Stimulated activated naive CD8-positive, alpha-beta T cell treated with anti-CD3 and anti-CD28 coated beads, Interleukin-15, amount 100 ng/mL, for 72 hours (primary cell): ENCODE measurements at regions not wholly inside any gene's neighbourhood (a gene's known extent, or its start where the extent isn't known, plus 50 kb on each side); places are given as distances from the start of the nearest gene placed in this dataset.

Source experiments
- ATAC-seq: fragments of 150-1000 bp; cut with Tn5 transposase; 2 replicates; pipeline ENCODE4 v1.10.0; 2021; ENCODE audit warnings: mild to moderate bottlenecking, moderate library complexity
- DNase-seq, 2 donors: peaks; one replicate each; pipeline ENCODE4 v3.0.0; 2021 to 2022
- H3K27ac Mint-ChIP-seq, 2 donors: one replicate each; pipeline ENCODE4 v1.8.0; 2022; ENCODE audit warnings: mild to moderate bottlenecking in 2 of 2, mixed read lengths in 2 of 2, moderate library complexity in 2 of 2
- H3K27me3 Mint-ChIP-seq: one replicate; pipeline ENCODE4 v1.8.0; 2022; ENCODE audit warnings: mixed read lengths
- H3K4me1 Mint-ChIP-seq: one replicate; pipeline ENCODE4 v1.8.0; 2022; ENCODE audit warnings: mild to moderate bottlenecking, mixed read lengths
- H3K4me3 Mint-ChIP-seq, 2 donors: one replicate each; pipeline ENCODE4 v1.8.0; 2022; ENCODE audit warnings: mild to moderate bottlenecking in 2 of 2, mixed read lengths in 2 of 2, moderate library complexity in 1 of 2
- H3K9me3 Mint-ChIP-seq, 2 donors: one replicate each; pipeline ENCODE4 v1.8.0; 2022; ENCODE audit warnings: mixed read lengths in 2 of 2

- peaks cover 6% of the 10 kb centered on the region for H3K4me1 Mint-ChIP-seq
- no peaks in the 10 kb centered on the region for H3K27me3 Mint-ChIP-seq
- ATAC-seq (no peak), DNase-seq (no peak)
- no peaks in the 10 kb centered on the region for H3K9me3 Mint-ChIP-seq
- no peak overlapping the region for H3K4me3 Mint-ChIP-seq
- no peak overlapping the region for H3K27ac Mint-ChIP-seq
Observed at GRCh38 chr6:151671195-151671594, 136.3 kb upstream of the ESR1 start.

DNA sequence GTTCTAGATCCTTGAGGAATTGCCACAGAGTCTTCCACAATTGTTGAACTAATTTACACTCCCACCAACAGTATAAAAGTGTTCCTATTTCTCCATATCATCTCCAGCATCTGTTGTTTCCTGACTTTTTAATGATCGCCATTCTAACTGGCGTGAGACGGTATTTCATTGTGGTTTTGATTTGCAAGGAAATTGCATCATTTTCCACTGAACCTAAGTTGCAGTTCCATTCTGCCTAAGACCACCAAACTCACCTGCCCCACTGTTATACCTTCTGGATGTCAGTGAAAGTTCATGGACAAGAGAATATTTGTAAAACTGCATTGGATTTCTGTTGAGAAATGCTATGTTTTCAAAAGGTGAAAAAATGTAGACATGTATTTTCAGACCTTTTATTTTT, 132.9 kb upstream of the ESR1 start:
- Mint-ChIP-seq H3K4me3 (no peak overlapping the region), H3K4me1 (peaks cover 15% of the 10 kb centered on the region), H3K27ac (no peak overlapping the region), H3K27me3 (no peaks in the 10 kb centered on the region), H3K9me3 (no peaks in the 10 kb centered on the region)
- ATAC-seq (no peak), DNase-seq (no peak)

DNA sequence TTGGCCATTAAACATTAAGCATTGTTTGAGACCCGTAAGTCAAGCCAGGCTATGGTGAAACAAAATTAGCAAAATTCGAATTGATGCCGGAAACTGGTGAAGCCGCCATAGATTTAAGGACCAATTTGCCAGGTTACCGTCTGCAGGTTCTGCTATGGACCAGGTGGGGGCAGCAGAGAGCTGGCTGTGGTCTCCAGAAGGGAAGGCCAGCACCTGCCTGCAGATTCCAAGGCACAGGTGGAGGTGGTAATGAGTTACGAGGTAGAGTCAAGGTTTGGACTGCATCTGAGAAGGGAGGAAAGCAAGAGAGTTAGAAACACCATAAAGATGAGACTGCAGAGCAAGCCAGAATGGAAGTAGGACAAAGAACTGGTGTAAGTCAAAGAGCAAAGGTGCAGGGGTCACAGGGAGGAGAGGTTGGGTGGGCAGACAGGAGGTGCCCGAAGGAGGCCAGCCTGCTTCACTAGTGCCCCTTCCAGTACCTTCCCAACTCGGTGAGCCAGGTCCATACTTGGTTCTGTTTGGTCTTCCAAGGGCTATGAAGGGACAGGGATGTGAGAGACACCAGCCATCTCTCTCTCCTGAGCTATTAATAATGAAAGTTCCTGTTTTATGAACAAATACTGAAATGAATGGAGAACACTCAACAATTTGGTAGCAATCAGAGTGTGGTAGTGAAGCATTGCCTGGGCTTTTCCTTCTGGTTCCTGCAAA, 131.6 kb upstream of the ESR1 start:
- no peak overlapping the region for H3K27ac Mint-ChIP-seq
- H3K27me3 Mint-ChIP-seq: peaks cover 2% of the 10 kb centered on the region
- H3K4me1 Mint-ChIP-seq: peaks cover 21% of the 10 kb centered on the region
- H3K9me3 Mint-ChIP-seq: no peaks in the 10 kb centered on the region
- ATAC-seq (peak; percentile 66), DNase-seq (peak; percentile 46 to 49)
- no peak overlapping the region for H3K4me3 Mint-ChIP-seq

DNA sequence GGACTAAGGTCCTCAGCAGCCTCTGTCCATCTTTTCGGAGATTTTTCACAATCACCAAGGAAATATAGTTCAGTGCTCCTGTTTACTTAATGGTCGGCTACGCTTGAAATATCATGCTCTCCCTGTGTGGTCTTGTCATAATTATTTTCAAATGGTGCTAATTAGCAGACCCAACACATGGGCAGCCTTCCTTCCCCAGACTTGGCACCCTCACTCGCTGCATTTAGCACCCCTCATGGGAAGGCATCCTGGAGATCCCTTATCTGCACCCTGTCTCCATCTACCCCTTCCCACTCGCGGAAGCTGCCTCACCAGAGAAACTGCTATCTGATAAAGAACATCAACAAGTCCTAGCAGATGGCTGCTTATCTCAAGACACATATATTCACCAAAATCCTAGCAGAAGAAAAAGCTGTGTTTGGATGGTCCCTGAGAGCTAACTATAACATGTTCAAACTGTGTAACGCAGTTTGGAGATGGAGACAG, 131.0 kb upstream of the ESR1 start:
- H3K27me3 Mint-ChIP-seq: peaks cover 8% of the 10 kb centered on the region
- no peak overlapping the region for H3K27ac Mint-ChIP-seq
- DNase-seq (no peak), ATAC-seq (no peak)
- peaks cover 27% of the 10 kb centered on the region for H3K4me1 Mint-ChIP-seq
- no peak overlapping the region for H3K4me3 Mint-ChIP-seq
- H3K9me3 Mint-ChIP-seq: no peaks in the 10 kb centered on the region

DNA sequence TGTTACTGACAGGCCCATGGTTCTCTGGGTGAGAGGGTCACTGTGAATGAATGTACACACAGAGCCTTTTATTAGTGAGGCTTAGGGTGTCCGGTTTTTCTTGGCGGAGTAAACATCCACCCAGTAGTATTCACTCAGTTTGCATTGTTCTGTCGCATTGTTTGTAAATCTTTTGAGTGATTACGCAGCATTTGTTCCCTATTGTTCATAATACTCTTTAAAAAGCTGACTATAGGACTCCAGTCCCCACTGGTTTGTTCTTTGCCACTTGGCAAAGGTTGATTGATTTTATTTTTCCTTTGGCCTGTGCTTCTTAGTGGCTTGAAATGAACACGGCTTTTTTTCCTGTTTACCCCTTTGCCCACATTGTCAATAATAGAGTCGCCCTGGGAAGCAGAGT, 130.1 kb upstream of the ESR1 start:
- Mint-ChIP-seq H3K4me3 (no peak overlapping the region), H3K4me1 (peaks cover 36% of the 10 kb centered on the region), H3K27me3 (peaks cover 17% of the 10 kb centered on the region), H3K9me3 (no peaks in the 10 kb centered on the region), H3K27ac (no peak overlapping the region)
- ATAC-seq (no peak), DNase-seq (no peak)

DNA sequence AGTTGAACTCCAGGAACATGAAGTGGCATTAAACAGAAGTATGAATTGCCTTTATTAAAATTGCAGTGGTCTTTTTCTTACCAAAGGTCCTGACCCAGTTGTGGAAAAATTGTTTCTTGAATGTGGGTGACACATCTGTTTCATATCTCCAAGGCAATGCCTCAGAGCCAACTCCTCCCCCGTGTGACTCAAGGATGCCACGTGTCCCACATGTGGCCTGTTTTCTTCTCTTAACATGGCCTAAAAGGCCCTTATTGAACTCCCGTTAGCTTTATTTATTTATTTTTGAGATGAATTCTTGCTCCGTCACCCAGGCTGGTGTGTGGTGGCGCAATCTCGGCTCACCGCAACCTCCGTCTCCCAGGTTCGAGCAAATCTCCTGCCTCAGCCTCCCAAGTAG, 128.4 kb upstream of the ESR1 start:
- Mint-ChIP-seq H3K9me3 (no peaks in the 10 kb centered on the region), H3K4me3 (no peak overlapping the region), H3K4me1 (peaks cover 36% of the 10 kb centered on the region), H3K27ac (no peak overlapping the region), H3K27me3 (peaks cover 17% of the 10 kb centered on the region)
- ATAC-seq (peak; percentile 70), DNase-seq (peak in 1 of 2 donors; percentile 24)

- Mint-ChIP-seq H3K27ac (no peak overlapping the region), H3K27me3 (peaks cover 17% of the 10 kb centered on the region), H3K9me3 (no peaks in the 10 kb centered on the region), H3K4me1 (peaks cover 36% of the 10 kb centered on the region), H3K4me3 (no peak overlapping the region)
- DNase-seq: no peak
- ATAC-seq: no peak
Observed at GRCh38 chr6:151679941-151680340, 127.5 kb upstream of the ESR1 start.

GRCh38 chr6:151680846-151681432, 126.5 kb upstream of the ESR1 start:
- DNase-seq: no peak
- H3K4me1 Mint-ChIP-seq: peaks cover 31% of the 10 kb centered on the region
- H3K27ac Mint-ChIP-seq: no peak overlapping the region
- H3K4me3 Mint-ChIP-seq: peak overlapping the region in 1 of 2 donors; percentile 70
- H3K27me3 Mint-ChIP-seq: peaks cover 17% of the 10 kb centered on the region
- no peaks in the 10 kb centered on the region for H3K9me3 Mint-ChIP-seq
- ATAC-seq: no peak

DNA sequence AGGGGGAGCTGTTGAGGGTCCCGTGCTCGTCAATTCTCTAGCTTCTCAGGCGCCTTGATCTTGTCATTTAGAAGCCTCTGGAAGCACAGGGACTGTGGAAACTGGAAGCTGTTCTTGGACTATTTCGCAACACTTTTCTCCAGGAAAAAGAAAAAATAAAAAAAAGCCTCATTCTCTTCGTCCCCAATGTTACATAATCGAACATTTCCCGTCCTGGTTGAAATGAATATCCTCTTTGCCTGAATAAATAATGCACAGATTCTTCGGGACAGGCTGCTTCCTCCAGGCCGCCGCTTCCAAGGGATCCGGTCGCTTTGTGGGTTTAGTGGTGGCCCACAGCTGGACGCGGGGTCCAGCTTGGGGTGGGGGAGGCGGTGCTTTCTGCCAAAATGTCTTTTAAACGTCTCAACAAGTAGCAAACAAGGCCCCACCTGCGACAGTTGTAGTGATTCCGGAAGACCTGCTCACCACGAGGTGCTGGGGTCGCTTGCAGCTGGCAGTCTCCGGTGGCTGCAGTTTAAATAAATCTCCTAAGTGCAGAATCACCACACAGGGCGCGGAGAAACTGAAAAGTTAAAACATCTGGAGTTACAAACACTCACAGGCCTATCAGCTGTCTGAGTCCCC, 125.9 kb upstream of the ESR1 start:
- H3K4me3 Mint-ChIP-seq: peak overlapping the region in 1 of 2 donors; percentile 70
- H3K27ac Mint-ChIP-seq: no peak overlapping the region
- DNase-seq: no peak

DNA sequence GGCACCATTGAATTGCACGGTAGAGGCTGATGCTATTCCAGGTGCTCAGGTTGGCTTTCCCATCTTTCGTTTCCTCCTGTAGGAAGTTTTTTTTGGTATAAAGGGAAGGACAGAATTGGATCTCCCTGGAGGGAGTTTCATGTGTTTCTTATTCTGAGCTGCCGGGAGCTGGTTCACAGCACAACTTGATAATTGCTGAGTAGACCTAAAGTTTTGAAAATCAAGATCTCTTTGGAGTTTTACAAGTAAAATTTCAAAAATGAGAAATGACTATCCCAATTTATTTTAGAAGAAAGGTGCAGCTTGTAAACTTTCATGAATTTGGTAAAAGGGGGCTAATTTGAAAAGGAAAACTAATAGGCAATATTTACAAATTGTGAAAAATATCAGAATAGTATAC, 125.2 kb upstream of the ESR1 start:
- ATAC-seq (no peak), DNase-seq (no peak)
- Mint-ChIP-seq H3K4me1 (peaks cover 30% of the 10 kb centered on the region), H3K9me3 (no peaks in the 10 kb centered on the region), H3K4me3 (no peak overlapping the region), H3K27me3 (peaks cover 17% of the 10 kb centered on the region), H3K27ac (no peak overlapping the region)

More for the DNA sequence above, 125.9 kb upstream of the ESR1 start:
- Mint-ChIP-seq H3K4me1 (peaks cover 30% of the 10 kb centered on the region), H3K27me3 (peaks cover 17% of the 10 kb centered on the region), H3K9me3 (no peaks in the 10 kb centered on the region)
- peak; percentile 51 for ATAC-seq

DNA sequence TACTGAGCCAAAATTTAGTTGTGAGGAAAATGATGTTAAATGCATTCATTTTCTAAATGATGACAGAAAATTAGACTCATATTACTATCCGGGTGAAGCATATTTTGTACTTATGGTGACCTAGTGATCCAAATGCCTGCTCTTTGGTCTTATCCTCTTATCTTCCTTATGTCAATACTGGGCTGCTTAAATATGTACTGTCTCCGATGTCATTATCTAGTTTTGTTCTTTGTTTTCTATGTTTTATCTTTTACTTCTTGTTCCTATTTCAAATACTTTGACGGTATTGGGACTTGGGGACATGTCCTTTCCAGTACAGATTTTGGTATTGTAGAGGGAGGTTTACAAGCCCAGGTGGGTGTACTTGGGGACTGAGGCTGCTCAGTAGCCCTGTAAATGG, 124.6 kb upstream of the ESR1 start:
- no peak for ATAC-seq
- no peak for DNase-seq
- Mint-ChIP-seq H3K4me3 (no peak overlapping the region), H3K9me3 (no peaks in the 10 kb centered on the region), H3K4me1 (peaks cover 30% of the 10 kb centered on the region), H3K27ac (peak overlapping the region in 1 of 2 donors; percentile 1), H3K27me3 (peaks cover 17% of the 10 kb centered on the region)

DNA sequence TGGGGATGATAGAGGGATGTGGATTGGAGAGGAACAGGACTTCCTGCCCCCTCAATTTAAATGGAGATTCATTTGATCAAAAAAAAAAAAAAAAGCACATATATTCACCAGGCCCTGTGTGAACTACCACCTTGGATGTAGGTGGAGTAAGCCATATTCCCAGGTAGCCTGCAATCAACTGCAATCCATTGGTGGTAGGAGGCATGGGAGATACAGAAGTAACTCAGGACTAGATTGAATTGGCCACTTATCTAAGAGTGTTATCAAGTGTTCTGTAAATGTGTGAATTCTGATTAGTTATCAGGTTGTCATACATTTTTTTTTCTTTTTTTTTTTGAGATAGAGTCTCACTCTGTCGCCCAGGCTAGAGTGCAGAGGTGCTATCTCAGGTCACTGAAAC, 124.1 kb upstream of the ESR1 start:
- Mint-ChIP-seq H3K4me1 (peaks cover 30% of the 10 kb centered on the region), H3K9me3 (no peaks in the 10 kb centered on the region), H3K4me3 (no peak overlapping the region), H3K27me3 (peaks cover 17% of the 10 kb centered on the region), H3K27ac (no peak overlapping the region)
- ATAC-seq (no peak), DNase-seq (no peak)

DNA sequence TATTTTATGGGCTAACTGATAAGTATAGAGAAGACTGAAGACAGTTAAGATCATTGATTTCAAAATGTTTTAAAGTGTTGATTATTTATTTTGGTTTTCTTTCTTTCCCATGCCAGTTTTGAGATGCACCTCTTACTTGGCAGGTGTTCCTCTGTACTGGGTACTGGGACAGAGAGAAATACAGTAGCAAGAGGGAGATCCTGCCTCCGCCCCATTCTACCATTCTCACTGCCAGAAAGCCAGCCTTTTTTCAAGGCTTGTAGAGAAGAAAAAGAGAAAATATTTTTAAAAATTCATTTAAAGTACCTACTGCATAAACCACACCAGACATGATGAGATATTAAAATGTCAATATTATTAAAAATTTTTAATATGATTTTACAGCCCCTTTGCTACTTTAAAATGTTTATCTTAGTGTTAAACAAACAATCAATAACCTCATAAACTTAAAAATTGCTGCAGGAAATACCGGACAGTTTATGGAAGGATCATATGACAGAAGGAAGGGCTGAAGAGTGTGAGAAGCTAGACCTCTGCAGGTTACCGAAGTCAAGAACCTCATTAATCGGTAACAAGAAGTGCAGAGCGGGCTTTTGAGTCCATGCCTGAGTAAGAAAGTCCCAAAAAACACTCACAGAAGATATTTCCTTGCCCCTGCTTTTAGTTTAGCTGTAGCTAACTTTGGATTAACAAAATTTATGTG, 117.8 kb upstream of the ESR1 start:
- DNase-seq (no peak), ATAC-seq (no peak)
- H3K4me3 Mint-ChIP-seq: no peak overlapping the region
- H3K27ac Mint-ChIP-seq: no peak overlapping the region
- H3K27me3 Mint-ChIP-seq: no peaks in the 10 kb centered on the region
- H3K9me3 Mint-ChIP-seq: no peaks in the 10 kb centered on the region
- H3K4me1 Mint-ChIP-seq: peaks cover 10% of the 10 kb centered on the region

- H3K4me3 Mint-ChIP-seq: peak overlapping the region; percentile 66 to 71
- DNase-seq (no peak), ATAC-seq (no peak)
- H3K27me3 Mint-ChIP-seq: no peaks in the 10 kb centered on the region
- peak overlapping the region in 1 of 2 donors; percentile 63 for H3K27ac Mint-ChIP-seq
- no peaks in the 10 kb centered on the region for H3K9me3 Mint-ChIP-seq
- H3K4me1 Mint-ChIP-seq: peaks cover 10% of the 10 kb centered on the region
Observed at GRCh38 chr6:151690303-151690702, 117.2 kb upstream of the ESR1 start.

GRCh38 chr6:151690768-151691562, 116.5 kb upstream of the ESR1 start:
- DNase-seq (peak; percentile 37 to 60), ATAC-seq (peak; percentile 98)
- no peaks in the 10 kb centered on the region for H3K9me3 Mint-ChIP-seq
- H3K27me3 Mint-ChIP-seq: no peaks in the 10 kb centered on the region
- peak overlapping the region; percentile 63 to 86 for H3K27ac Mint-ChIP-seq
- H3K4me1 Mint-ChIP-seq: peaks cover 10% of the 10 kb centered on the region
- H3K4me3 Mint-ChIP-seq: peak overlapping the region; percentile 66 to 71
